ENCODE measurements at regions not wholly inside any gene's neighbourhood (a gene's known extent, or its start where the extent isn't known, plus 50 kb on each side); places are given as distances from the start of the nearest gene placed in this dataset.

DNA sequence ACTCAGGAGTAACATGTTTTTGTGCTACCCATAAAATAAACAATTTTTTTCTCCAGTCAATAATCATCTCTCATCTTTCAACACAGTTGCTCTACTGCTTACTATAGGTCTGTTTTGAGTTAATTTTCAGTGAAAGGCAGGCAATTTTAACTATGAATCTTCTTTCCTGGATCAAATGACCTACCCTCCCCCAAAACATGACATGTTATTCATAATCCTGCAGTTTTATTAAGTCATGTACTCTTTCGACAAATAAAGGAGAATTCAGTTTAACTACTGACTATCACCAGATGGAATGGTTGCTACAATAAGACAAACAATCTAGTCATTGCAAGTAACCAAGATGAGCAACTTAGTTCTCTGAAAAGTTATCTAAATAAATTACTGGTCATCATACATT is 106.0 kb upstream of the FAR2 start:
- Histone ChIP-seq H3K27ac (ENCODE audit: insufficient read length, low read depth, low read length) (no peak overlapping the region), H4K20me1 (ENCODE audit: control insufficient read depth, insufficient read depth, insufficient read length) (no peaks in the 10 kb centered on the region), H3K4me2 (ENCODE audit: insufficient read depth, insufficient read length, low read length) (no peak overlapping the region), H4K8ac (replicated peaks; ENCODE audit: insufficient read length, low read depth, low read length) (no peak overlapping the region), H2BK5ac (ENCODE audit: insufficient read length, low read length) (no peak overlapping the region), H4K91ac (ENCODE audit: insufficient read length, low read depth, low read length) (no peak overlapping the region), H3K79me1 (ENCODE audit: insufficient read depth, low read depth, low read length, poor library complexity, severe bottlenecking) (no peaks in the 10 kb centered on the region), H2BK120ac (ENCODE audit: low read depth, low read length, poor library complexity, severe bottlenecking) (no peak overlapping the region), H3K9ac (ENCODE audit: extremely low read depth, insufficient read length, low read length) (no peak overlapping the region), H3K56ac (ENCODE audit: insufficient read length, low read depth, low read length) (no peak overlapping the region), H2BK15ac (ENCODE audit: low read depth, low read length) (no peak overlapping the region), H2AFZ (ENCODE audit: low read length) (no peak overlapping the region), H3K9me3 (ENCODE audit: control insufficient read depth, low read depth, low read length) (no peaks in the 10 kb centered on the region), H3K23ac (ENCODE audit: insufficient read length, low read depth, low read length) (no peak overlapping the region), H3K27me3 (ENCODE audit: insufficient read depth, low read length) (no peaks in the 10 kb centered on the region), H3K23me2 (ENCODE audit: insufficient read length, low read depth, low read length, poor library complexity, severe bottlenecking) (no peaks in the 10 kb centered on the region), H2BK12ac (ENCODE audit: insufficient read length, low read depth, low read length) (no peak overlapping the region), H4K5ac (ENCODE audit: insufficient read length, low read depth, low read length) (no peak overlapping the region), H2AK5ac (ENCODE audit: insufficient read length, low read length) (no peak overlapping the region), H3K18ac (ENCODE audit: insufficient read length, low read depth, low read length) (no peak overlapping the region), H3K4ac (ENCODE audit: low read depth, low read length) (no peak overlapping the region), H3K4me1 (ENCODE audit: insufficient read depth, low read length) (no peaks in the 10 kb centered on the region), H3K14ac (ENCODE audit: insufficient read depth, low read length) (no peak overlapping the region), H2BK20ac (ENCODE audit: low read depth, low read length, poor library complexity, severe bottlenecking) (no peak overlapping the region), H3K79me2 (ENCODE audit: insufficient read depth, low read length) (no peaks in the 10 kb centered on the region), H3T11ph (ENCODE audit: low read length) (no peak overlapping the region)
- H3K36me3 Mint-ChIP-seq (ENCODE audit: insufficient read depth in 1 of 3, low read depth in 3 of 3) = peaks cover 0 to 2% (median 0%) of the 10 kb centered on the region in 3 experiments; a peak in 1 of 7 replicates
- TF ChIP-seq, protein P1, sequence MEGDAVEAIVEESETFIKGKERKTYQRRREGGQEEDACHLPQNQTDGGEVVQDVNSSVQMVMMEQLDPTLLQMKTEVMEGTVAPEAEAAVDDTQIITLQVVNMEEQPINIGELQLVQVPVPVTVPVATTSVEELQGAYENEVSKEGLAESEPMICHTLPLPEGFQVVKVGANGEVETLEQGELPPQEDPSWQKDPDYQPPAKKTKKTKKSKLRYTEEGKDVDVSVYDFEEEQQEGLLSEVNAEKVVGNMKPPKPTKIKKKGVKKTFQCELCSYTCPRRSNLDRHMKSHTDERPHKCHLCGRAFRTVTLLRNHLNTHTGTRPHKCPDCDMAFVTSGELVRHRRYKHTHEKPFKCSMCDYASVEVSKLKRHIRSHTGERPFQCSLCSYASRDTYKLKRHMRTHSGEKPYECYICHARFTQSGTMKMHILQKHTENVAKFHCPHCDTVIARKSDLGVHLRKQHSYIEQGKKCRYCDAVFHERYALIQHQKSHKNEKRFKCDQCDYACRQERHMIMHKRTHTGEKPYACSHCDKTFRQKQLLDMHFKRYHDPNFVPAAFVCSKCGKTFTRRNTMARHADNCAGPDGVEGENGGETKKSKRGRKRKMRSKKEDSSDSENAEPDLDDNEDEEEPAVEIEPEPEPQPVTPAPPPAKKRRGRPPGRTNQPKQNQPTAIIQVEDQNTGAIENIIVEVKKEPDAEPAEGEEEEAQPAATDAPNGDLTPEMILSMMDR (conservative IDR thresholded peaks at IDR 0.05) = no peak
- no peak overlapping the region for H3K27ac Mint-ChIP-seq
- peaks cover 0 to 3% of the 10 kb centered on the region in 2 experiments; a peak in 2 of 5 replicates for H3K9me3 Mint-ChIP-seq
- peaks cover 3 to 11% of the 10 kb centered on the region in 2 experiments for H3K4me1 Mint-ChIP-seq
- H3K27me3 Mint-ChIP-seq (ENCODE audit: low read depth) = no peaks in the 10 kb centered on the region
- WGBS (ENCODE audit: extremely low coverage, insufficient read length, low lambda C conversion rate) = no CpG with 5 or more reads among the region's 1 CpG
- H3K4me3 Mint-ChIP-seq = no peak overlapping the region
- DNase-seq = no peak

Measured in H9 (cell line).